Progenitor cell of endocrine pancreas (in vitro differentiated cells): ENCODE measurements at regions not wholly inside any gene's neighbourhood (a gene's known extent, or its start where the extent isn't known, plus 50 kb on each side); places are given as distances from the start of the nearest gene placed in this dataset.

Experiments used
- DNase-seq: peaks from one replicate; pipeline ENCODE4 v3.0.0; 2021; ENCODE audit warnings: low spot score; ENCODE audit not compliant: unreplicated experiment
- H3K27ac Mint-ChIP-seq: 2 replicates; pipeline ENCODE4 v1.8.0; 2021; ENCODE audit warnings: mild to moderate bottlenecking, moderate library complexity, mixed read lengths
- H3K27me3 Mint-ChIP-seq: 2 replicates; pipeline ENCODE4 v1.8.0; 2021; ENCODE audit warnings: mixed read lengths
- H3K36me3 Mint-ChIP-seq: 2 replicates; pipeline ENCODE4 v1.8.0; 2022; ENCODE audit warnings: mixed read lengths; ENCODE audit not compliant: insufficient read depth
- H3K4me1 Mint-ChIP-seq: 2 replicates; pipeline ENCODE4 v1.8.0; 2021; ENCODE audit warnings: low read depth, mixed read lengths
- H3K4me3 Mint-ChIP-seq: 2 replicates; pipeline ENCODE4 v1.8.0; 2021; ENCODE audit warnings: low read depth, mild to moderate bottlenecking, moderate library complexity, mixed read lengths
- H3K9me3 Mint-ChIP-seq: 2 replicates; pipeline ENCODE4 v1.8.0; 2021; ENCODE audit warnings: low read depth, mixed read lengths
- CTCF ChIP-seq: fragments of 200-600 bp; sonication (generic); IDR thresholded peaks from one replicate; pipeline ENCODE4 v1.5.0; 2021; ENCODE audit warnings: antibody characterized with exemption, mild to moderate bottlenecking; ENCODE audit not compliant: unreplicated experiment

DNA sequence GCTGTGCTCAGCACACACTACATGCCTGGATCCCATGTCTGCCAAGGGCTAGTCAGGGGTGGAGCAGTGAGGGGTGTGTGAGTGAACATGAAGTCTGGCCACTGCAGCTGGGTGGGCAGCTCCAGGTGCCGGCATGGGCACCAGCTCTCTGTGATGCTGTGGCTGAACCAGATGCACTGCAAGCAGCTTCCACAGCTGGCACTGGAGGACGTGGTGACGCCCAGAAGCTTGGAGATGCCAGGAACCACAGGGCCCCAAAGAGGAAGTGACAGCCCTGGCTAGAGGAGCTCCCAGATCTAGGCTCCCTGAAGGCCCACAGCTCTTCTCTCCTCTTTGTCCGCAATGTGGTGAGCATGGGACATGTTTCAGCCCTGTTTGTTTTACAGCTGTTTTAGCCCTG, 776.3 kb upstream of the POU3F3 start:
- no peaks in the 10 kb centered on the region for H3K4me1 Mint-ChIP-seq
- H3K27me3 Mint-ChIP-seq: no peaks in the 10 kb centered on the region
- H3K27ac Mint-ChIP-seq: no peak overlapping the region

GRCh38 chr2:104078431-104079157, 775.3 kb upstream of the POU3F3 start:
- Mint-ChIP-seq H3K36me3 (no peaks in the 10 kb centered on the region), H3K4me3 (no peak overlapping the region), H3K4me1 (no peaks in the 10 kb centered on the region), H3K27me3 (no peaks in the 10 kb centered on the region), H3K9me3 (no peaks in the 10 kb centered on the region), H3K27ac (no peak overlapping the region)
- TF ChIP-seq CTCF: peak; percentile 40
- DNase-seq: no peak

More for the DNA sequence above, 776.3 kb upstream of the POU3F3 start:
- no peak overlapping the region for H3K4me3 Mint-ChIP-seq
- no peak for DNase-seq
- no peaks in the 10 kb centered on the region for H3K36me3 Mint-ChIP-seq
- no peak for TF ChIP-seq CTCF
- no peaks in the 10 kb centered on the region for H3K9me3 Mint-ChIP-seq

DNA sequence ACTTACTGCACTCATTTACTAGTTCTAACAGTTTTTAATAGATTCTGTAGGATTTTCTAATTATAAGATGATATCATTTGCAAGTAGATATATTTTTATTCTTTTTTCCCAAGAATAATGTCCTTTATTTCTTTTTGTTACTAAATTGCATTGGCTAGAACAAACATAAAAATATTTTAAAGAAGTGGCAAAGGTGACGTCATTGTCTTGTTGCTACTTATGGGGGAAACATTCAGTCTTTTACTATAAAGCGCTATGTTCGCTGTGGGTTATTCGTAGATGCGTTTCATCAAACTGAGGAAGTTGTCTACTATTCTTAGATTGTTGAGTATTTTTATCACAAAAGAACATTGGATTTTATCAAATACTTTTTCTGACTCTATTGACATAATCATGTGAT, 765.2 kb upstream of the POU3F3 start:
- no peak for DNase-seq
- TF ChIP-seq CTCF: no peak
- no peaks in the 10 kb centered on the region for H3K36me3 Mint-ChIP-seq
- H3K4me3 Mint-ChIP-seq: no peak overlapping the region
- no peaks in the 10 kb centered on the region for H3K27me3 Mint-ChIP-seq
- H3K27ac Mint-ChIP-seq: no peak overlapping the region
- H3K9me3 Mint-ChIP-seq: no peaks in the 10 kb centered on the region
- no peaks in the 10 kb centered on the region for H3K4me1 Mint-ChIP-seq

GRCh38 chr2:104090407-104090806, 763.5 kb upstream of the POU3F3 start:
- no peaks in the 10 kb centered on the region for H3K27me3 Mint-ChIP-seq
- no peak overlapping the region for H3K27ac Mint-ChIP-seq
- H3K4me1 Mint-ChIP-seq: no peaks in the 10 kb centered on the region
- no peaks in the 10 kb centered on the region for H3K36me3 Mint-ChIP-seq
- DNase-seq: no peak
- peaks cover 8% of the 10 kb centered on the region for H3K9me3 Mint-ChIP-seq
- TF ChIP-seq CTCF: no peak
- H3K4me3 Mint-ChIP-seq: no peak overlapping the region

GRCh38 chr2:104091894-104092293, 762.0 kb upstream of the POU3F3 start:
- DNase-seq: no peak
- no peaks in the 10 kb centered on the region for H3K4me1 Mint-ChIP-seq
- H3K27ac Mint-ChIP-seq: no peak overlapping the region
- no peak for TF ChIP-seq CTCF
- no peaks in the 10 kb centered on the region for H3K27me3 Mint-ChIP-seq
- H3K9me3 Mint-ChIP-seq: peaks cover 11% of the 10 kb centered on the region
- no peaks in the 10 kb centered on the region for H3K36me3 Mint-ChIP-seq
- H3K4me3 Mint-ChIP-seq: no peak overlapping the region
